ENCODE measurements at regions not wholly inside any gene's neighbourhood (a gene's known extent, or its start where the extent isn't known, plus 50 kb on each side); places are given as distances from the start of the nearest gene placed in this dataset.

GRCh38 chr1:163877016-163877415 is 555.3 kb downstream of the NUF2 start:
- TF ChIP-seq, protein P1, sequence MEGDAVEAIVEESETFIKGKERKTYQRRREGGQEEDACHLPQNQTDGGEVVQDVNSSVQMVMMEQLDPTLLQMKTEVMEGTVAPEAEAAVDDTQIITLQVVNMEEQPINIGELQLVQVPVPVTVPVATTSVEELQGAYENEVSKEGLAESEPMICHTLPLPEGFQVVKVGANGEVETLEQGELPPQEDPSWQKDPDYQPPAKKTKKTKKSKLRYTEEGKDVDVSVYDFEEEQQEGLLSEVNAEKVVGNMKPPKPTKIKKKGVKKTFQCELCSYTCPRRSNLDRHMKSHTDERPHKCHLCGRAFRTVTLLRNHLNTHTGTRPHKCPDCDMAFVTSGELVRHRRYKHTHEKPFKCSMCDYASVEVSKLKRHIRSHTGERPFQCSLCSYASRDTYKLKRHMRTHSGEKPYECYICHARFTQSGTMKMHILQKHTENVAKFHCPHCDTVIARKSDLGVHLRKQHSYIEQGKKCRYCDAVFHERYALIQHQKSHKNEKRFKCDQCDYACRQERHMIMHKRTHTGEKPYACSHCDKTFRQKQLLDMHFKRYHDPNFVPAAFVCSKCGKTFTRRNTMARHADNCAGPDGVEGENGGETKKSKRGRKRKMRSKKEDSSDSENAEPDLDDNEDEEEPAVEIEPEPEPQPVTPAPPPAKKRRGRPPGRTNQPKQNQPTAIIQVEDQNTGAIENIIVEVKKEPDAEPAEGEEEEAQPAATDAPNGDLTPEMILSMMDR (tag by site-specific recombination; IDR thresholded peaks at IDR 0.05) = no peak
- no peak for TF ChIP-seq ZNF549 (tag by site-specific recombination; IDR thresholded peaks at IDR 0.05)
- no peak for TF ChIP-seq ZNF558 (tag by site-specific recombination; IDR thresholded peaks at IDR 0.05)
- TF ChIP-seq HOXA7 (CRISPR knock-in tag; IDR thresholded peaks at IDR 0.05; ENCODE audit: borderline replicate concordance) = no peak
- no peak for TF ChIP-seq ZNF544 (tag by site-specific recombination; IDR thresholded peaks at IDR 0.05)
- no peak for TF ChIP-seq ZNF555 (tag by site-specific recombination; conservative IDR thresholded peaks at IDR 0.05)
- no peak for TF ChIP-seq KLF1 (tag by site-specific recombination; IDR thresholded peaks at IDR 0.05)
- TF ChIP-seq ZNF362 (tag by site-specific recombination; IDR thresholded peaks at IDR 0.05) = no peak
- TF ChIP-seq ZNF416 (tag by site-specific recombination; IDR thresholded peaks at IDR 0.05) = no peak
- TF ChIP-seq KLF8 (tag by site-specific recombination; IDR thresholded peaks at IDR 0.05) = no peak
- no peak for TF ChIP-seq ZSCAN30 (tag by site-specific recombination; IDR thresholded peaks at IDR 0.05)
- TF ChIP-seq ZNF433 (tag by site-specific recombination; IDR thresholded peaks at IDR 0.05; ENCODE audit: low read depth) = no peak
- TF ChIP-seq, protein P2, sequence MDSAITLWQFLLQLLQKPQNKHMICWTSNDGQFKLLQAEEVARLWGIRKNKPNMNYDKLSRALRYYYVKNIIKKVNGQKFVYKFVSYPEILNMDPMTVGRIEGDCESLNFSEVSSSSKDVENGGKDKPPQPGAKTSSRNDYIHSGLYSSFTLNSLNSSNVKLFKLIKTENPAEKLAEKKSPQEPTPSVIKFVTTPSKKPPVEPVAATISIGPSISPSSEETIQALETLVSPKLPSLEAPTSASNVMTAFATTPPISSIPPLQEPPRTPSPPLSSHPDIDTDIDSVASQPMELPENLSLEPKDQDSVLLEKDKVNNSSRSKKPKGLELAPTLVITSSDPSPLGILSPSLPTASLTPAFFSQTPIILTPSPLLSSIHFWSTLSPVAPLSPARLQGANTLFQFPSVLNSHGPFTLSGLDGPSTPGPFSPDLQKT (IDR thresholded peaks at IDR 0.05; ENCODE audit: borderline replicate concordance, low read depth, low read length) = no peak

Measured in HEK293 (cell line).